ENCODE measurements at regions not wholly inside any gene's neighbourhood (a gene's known extent, or its start where the extent isn't known, plus 50 kb on each side); places are given as distances from the start of the nearest gene placed in this dataset.

GRCh38 chr2:126796931-126797621 lies 101.6 kb upstream of the TEX51 start:
- no peak overlapping the region for H3K4me3 ChIP-seq (ENCODE audit: low read depth, low read length)
- no peak for DNase-seq (ENCODE audit: low read depth)
- TF ChIP-seq POLR2A (IDR thresholded peaks at IDR 0.05; ENCODE audit: extremely low read depth, insufficient read length) = no peak
- TF ChIP-seq MAX (IDR thresholded peaks at IDR 0.05; ENCODE audit: low read depth, low read length) = no peak
- no peak for TF ChIP-seq CTCF (IDR thresholded peaks at IDR 0.05; ENCODE audit: low read depth, low read length)
- TF ChIP-seq MYC (IDR thresholded peaks at IDR 0.05; ENCODE audit: low read depth, low read length) = no peak

GRCh38 chr2:126797622-126798275 lies 100.9 kb upstream of the TEX51 start:
- H3K4me3 ChIP-seq (ENCODE audit: low read depth, low read length) = no peak overlapping the region
- TF ChIP-seq MYC (IDR thresholded peaks at IDR 0.05; ENCODE audit: low read depth, low read length) (no peak), CTCF (IDR thresholded peaks at IDR 0.05; ENCODE audit: low read depth, low read length) (no peak), POLR2A (IDR thresholded peaks at IDR 0.05; ENCODE audit: extremely low read depth, insufficient read length) (no peak), MAX (IDR thresholded peaks at IDR 0.05; ENCODE audit: low read depth, low read length) (no peak)
- DNase-seq (ENCODE audit: low read depth) = no peak

- no peak for DNase-seq (ENCODE audit: low read depth)
- H3K4me3 ChIP-seq (ENCODE audit: low read depth, low read length) = no peak overlapping the region
- no peak for TF ChIP-seq CTCF (IDR thresholded peaks at IDR 0.05; ENCODE audit: low read depth, low read length)
- no peak for TF ChIP-seq POLR2A (IDR thresholded peaks at IDR 0.05; ENCODE audit: extremely low read depth, insufficient read length)
- no peak for TF ChIP-seq MYC (IDR thresholded peaks at IDR 0.05; ENCODE audit: low read depth, low read length)
- TF ChIP-seq MAX (IDR thresholded peaks at IDR 0.05; ENCODE audit: low read depth, low read length) = no peak
These were observed 100.2 kb upstream of the TEX51 start for GRCh38 chr2:126798276-126799140.

GRCh38 chr2:126799301-126799700 lies 99.4 kb upstream of the TEX51 start:
- peak; percentile 90 for DNase-seq (ENCODE audit: low read depth)
- no peak for TF ChIP-seq MAX (IDR thresholded peaks at IDR 0.05; ENCODE audit: low read depth, low read length)
- no peak for TF ChIP-seq CTCF (IDR thresholded peaks at IDR 0.05; ENCODE audit: low read depth, low read length)
- TF ChIP-seq POLR2A (IDR thresholded peaks at IDR 0.05; ENCODE audit: extremely low read depth, insufficient read length) = no peak
- TF ChIP-seq MYC (IDR thresholded peaks at IDR 0.05; ENCODE audit: low read depth, low read length) = no peak

GRCh38 chr2:126801473-126801872 lies 97.2 kb upstream of the TEX51 start:
- DNase-seq (ENCODE audit: low read depth) = no peak
- TF ChIP-seq POLR2A (IDR thresholded peaks at IDR 0.05; ENCODE audit: extremely low read depth, insufficient read length) (no peak), CTCF (IDR thresholded peaks at IDR 0.05; ENCODE audit: low read depth, low read length) (no peak), MAX (IDR thresholded peaks at IDR 0.05; ENCODE audit: low read depth, low read length) (no peak), MYC (IDR thresholded peaks at IDR 0.05; ENCODE audit: low read depth, low read length) (no peak)
- no peak overlapping the region for H3K4me3 ChIP-seq (ENCODE audit: low read depth, low read length)

More at GRCh38 chr2:126799301-126799700, 99.4 kb upstream of the TEX51 start:
- H3K4me3 ChIP-seq (ENCODE audit: low read depth, low read length) = peak overlapping the region; percentile 51
